G401 (cell line): ENCODE measurements at regions not wholly inside any gene's neighbourhood (a gene's known extent, or its start where the extent isn't known, plus 50 kb on each side); places are given as distances from the start of the nearest gene placed in this dataset.

ENCODE experiments used
- DNase-seq: peaks from one replicate; pipeline ENCODE4 v3.0.0-alpha.2; 2015; ENCODE audit warnings: low spot score
- in situ Hi-C: cut with HindIII; loops from 2 replicates; pipeline ENCODE4 v1.10.0; 2016; ENCODE audit warnings: low sequenced_read_pairs, mixed read lengths

DNA sequence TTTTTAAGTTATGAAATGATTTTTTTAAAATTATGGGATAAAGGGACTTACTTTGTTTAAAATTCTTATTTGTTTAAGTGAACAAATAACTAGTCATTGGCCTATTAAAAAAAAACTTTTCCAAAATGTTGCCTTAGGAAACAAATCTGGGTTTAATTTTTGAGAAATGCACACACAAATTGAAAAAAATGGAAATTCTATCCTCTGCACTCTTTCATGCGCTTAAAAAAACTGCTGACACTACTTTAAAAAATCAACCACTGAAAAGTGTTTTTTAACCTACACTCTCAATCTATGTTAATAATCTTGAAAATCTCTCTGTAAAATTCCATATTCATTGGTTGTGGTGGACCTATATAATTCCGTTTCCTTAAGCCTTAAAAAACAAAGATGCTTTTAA lies 163.4 kb upstream of the DAB2 start:
- in situ Hi-C loops, result no loop called here
- DNase-seq, result no peak

GRCh38 chr5:39587675-39588074 lies 162.9 kb upstream of the DAB2 start:
- in situ Hi-C loops, result no loop called here

DNA sequence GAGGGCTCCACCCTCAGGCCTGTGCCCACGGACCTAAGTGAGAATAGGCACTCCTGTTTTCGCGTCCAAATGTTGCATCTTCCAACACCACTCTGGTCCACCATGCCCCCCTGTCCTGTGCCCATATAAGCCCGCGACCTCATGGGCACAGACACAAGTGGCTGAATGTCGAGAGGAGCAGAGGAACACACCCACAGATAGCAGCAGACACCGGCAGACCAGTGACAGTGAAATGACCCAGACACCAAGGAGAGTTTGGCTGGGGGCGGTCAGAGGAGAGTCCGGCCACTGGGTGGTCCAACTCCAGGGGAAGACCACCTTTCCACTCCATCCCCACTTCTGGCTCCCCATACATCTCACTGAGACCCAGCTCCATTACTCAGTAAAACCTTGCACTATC lies 161.4 kb upstream of the DAB2 start:
- no peak for DNase-seq
- in situ Hi-C loops, result no loop called here

More at GRCh38 chr5:39587675-39588074, 162.9 kb upstream of the DAB2 start:
- DNase-seq, result no peak

GRCh38 chr5:39584927-39585326 lies 160.1 kb upstream of the DAB2 start:
- DNase-seq, result no peak
- in situ Hi-C loops, result no loop called here

DNA sequence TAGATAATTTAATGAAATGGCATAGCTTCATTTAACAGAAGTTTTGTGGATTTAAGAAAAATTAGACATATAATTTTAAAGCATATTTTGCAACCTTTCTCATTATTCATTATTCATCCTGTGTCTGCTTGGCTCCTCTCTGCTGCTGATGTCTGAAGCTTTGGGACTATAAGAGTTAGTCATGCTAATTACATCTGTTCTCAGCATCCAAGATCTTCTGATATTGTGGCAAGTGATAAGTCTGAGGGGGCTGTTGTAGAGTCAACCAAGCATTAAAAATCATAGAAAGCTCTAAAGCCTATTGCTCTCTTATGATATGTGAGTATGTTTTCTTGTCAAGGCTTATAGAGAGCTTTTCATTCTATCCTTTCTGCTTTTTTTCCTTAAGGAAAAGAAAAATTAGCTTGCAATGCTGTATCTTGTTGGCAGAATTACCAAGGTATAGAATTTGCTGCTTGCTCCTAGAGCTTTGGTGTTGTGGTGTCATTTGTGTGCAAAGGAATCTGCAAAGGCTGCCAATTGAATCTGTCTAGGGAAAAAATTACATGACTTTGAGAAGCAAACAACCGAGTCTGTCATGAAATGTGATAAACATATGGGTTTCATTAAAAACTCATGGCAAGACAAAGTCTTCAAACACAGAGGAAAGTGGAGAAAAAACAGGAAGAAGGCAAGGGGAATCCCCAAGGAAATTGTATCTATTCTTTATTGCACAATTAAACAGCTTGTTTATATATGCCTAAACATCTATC lies 156.1 kb upstream of the DAB2 start:
- in situ Hi-C loops, result no loop called here
- DNase-seq, result no peak

DNA sequence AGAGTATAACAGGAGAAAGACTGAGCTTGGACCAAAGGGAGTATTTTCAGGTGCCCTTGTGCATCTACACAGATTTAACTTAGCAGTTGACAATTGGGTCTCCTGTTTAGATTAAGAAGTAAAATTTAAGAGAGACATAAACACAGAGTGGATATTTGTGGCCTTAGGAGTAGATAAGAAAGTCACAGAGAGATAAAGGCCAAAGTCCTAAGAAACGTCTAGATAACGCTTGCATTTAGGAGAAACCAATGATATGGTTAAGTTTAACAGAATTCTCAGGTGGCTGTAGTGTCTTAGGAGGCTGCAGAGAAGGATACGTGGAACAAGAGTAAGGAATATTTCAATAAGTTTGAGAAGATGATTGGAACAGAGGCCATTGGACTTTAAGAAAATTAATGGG lies 155.0 kb upstream of the DAB2 start:
- no peak for DNase-seq

GRCh38 chr5:39578887-39579497 lies 154.2 kb upstream of the DAB2 start:
- DNase-seq, result peak; percentile 15
- in situ Hi-C loops, result no loop called here

More for the DNA sequence above, 155.0 kb upstream of the DAB2 start:
- in situ Hi-C loops, result no loop called here

DNA sequence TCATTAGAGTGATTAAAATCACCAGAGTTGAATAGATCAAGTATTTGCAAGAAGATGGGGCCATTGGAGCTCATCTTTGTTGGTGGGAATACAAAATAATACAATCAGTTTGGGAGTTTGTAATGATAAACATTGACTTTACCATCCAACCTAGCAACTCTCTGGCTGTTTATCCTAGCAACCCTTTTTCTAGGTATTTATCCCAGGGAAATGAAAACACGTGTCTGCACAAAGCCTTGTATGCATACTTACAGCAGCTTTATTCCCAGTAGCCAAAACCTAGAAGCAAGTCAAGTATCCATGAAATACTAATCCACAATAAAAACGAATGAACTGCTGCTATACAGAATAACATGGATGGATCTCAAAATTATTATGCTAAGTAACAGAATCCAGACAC lies 152.7 kb upstream of the DAB2 start:
- in situ Hi-C loops, result no loop called here
- DNase-seq, result no peak

DNA sequence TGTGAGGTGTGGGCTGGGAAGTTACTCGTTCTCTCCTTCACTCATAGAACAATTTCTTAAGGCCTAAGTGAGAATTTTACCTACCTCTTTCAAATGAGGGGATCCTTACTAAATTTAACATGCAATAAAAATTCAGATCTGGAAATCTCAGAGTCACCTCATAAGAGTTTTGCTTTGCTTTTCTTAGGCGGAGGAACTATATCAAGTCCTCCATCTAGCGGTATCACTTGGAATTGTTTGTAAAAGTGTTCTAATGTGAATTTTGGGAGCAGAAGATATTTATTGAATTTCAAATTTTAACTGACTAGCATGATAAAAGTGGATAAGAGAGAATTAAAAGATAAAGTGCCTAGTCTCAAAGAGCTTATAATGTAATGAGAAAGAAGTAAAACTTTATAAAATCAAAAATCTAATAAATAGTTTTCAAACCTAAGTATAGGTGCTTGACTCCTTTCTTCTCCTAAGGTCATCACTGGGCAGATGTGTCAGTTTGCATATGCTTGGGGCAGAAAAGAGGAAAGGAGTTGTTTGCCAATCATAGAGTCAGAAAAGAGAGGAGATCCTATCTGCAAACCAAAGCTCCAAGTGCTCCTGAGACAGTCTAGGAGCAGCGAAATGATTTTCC lies 145.7 kb upstream of the DAB2 start:
- DNase-seq, result peak; percentile 30
- in situ Hi-C loops, result no loop called here

DNA sequence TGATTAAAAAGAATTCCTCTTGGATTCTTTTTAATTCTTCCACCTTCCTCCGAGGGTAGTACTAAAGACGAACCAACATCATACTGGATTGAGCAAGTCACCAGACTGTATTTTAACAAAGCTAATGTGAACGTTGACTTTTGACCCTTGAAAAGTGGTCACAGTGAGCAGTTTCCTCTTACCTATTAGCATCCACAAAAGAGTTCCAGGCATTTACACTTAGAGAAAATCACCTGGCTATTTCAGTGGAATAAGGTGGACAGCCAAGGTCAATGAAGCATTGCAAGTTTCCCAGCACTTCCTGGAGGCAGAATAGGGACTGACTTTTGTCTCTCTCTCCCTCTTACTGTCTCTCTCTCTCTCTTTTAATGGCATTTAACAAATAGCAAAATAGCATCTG lies 145.1 kb upstream of the DAB2 start:
- in situ Hi-C loops, result no loop called here
- no peak for DNase-seq

GRCh38 chr5:39566891-39567290 lies 142.1 kb upstream of the DAB2 start:
- in situ Hi-C loops, result no loop called here
- DNase-seq, result no peak

- no peak for DNase-seq
- in situ Hi-C loops, result no loop called here
These were observed 141.2 kb upstream of the DAB2 start for GRCh38 chr5:39566029-39566428.

- no peak for DNase-seq
- in situ Hi-C loops, result no loop called here
These were observed 136.6 kb upstream of the DAB2 start for GRCh38 chr5:39561421-39561820.

GRCh38 chr5:39560726-39561125 lies 135.9 kb upstream of the DAB2 start:
- in situ Hi-C loops, result no loop called here
- DNase-seq, result no peak

GRCh38 chr5:39559923-39560322 lies 135.1 kb upstream of the DAB2 start:
- DNase-seq, result no peak
- in situ Hi-C loops, result no loop called here

GRCh38 chr5:39558541-39558940 lies 133.8 kb upstream of the DAB2 start:
- no peak for DNase-seq
- in situ Hi-C loops, result no loop called here

DNA sequence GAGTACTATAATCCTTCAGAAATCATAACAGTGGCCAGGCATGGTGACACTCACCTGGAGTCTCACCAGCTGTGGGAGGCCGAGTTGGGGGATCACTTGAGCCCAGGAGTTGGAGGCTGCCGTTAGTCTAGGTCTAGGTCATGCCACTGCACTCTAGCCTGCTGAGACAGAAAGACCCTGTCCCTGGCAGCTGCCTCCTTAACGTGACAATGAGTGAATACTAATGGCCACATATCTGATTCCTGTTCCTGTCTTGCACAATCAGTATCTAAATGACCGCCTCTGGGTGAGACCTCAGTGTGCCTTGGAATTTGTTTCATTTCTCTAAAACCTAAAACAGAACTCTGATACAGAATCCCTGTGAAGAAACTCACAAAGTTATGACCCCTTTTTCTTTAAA lies 131.0 kb upstream of the DAB2 start:
- DNase-seq, result no peak
- in situ Hi-C loops, result no loop called here

DNA sequence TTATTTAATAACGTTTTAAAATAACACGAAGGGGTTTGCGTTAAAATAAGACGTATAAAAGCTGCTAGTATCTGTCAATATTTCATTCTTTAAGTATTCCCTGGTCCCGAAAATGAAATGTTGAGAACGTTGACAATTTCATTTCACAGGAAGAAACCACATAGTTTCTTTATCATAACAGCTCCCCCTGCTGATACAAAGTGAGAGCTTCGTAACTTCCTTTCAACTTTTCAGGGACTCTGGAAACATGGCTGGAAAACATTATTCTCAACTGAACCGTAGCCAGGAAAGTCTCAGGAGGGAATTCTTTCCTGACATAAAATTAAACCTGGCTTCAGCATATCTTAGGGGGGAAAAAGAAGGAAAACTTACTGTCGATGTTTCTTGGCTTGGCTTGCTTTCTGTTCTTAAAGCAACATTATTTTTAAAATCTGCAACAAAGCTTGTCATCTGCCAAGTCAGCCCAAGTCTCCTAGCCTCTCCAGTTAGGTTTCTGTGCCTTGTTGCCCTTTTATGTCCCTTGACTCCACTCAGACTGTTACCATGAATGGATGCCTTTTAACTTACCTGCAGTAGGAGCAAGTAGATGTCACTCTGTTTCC lies 122.9 kb upstream of the DAB2 start:
- peak; percentile 49 for DNase-seq
- in situ Hi-C loops, result no loop called here

GRCh38 chr5:39544941-39545340 lies 120.2 kb upstream of the DAB2 start:
- no peak for DNase-seq
- in situ Hi-C loops, result no loop called here

DNA sequence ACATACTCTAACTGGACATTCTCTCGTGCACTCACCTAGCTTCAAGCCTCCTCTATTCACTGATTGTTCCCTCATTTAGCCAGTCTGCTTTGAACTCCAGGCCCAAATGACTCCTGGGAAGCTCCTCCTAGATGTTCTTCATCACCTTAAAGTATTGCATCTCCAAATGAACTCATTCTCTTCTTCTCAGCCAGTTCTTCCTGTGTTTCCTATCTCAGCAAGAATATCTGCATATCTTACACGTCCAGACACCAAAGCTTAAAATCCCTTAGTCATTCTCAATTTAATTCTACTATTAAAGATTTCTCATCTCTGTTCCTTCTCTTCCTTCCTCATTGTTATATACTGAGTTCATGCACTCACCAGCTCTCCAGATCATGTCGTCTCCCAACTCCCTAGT lies 118.6 kb upstream of the DAB2 start:
- no peak for DNase-seq

More for the DNA sequence above, 118.6 kb upstream of the DAB2 start:
- in situ Hi-C loops, result no loop called here
